Activated CD4-positive, alpha-beta T cell treated with anti-CD3 and anti-CD28 coated beads for 1 hour (primary cell): ENCODE measurements at regions not wholly inside any gene's neighbourhood (a gene's known extent, or its start where the extent isn't known, plus 50 kb on each side); places are given as distances from the start of the nearest gene placed in this dataset.
"Not testable (repeated sequence)": the region's sequence is repeated elsewhere in the genome, so short reads cannot be mapped to it uniquely, and the experiment has no call there.

Experiments
- DNase-seq: peaks from one replicate; pipeline ENCODE4 v3.0.0-alpha.2; 2020

DNA sequence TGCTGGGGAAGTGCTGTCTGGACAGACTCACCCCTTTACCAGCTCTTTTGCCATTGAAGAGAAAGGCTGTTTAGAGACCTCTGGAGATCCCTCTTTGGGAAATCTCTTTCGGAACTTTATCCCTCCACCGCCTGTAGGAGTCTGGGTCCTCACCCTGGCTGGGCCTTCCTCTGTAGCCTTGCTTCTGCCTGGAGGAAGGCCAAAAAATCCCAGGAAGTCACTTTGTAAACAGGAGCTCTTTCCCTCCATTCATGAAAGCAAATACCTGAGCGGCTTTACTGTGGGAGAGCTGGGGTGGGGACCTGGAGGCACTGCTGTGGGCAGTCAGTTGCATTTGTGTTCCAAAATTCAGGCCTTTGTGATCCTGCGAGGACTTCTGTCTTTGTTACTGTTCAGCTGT lies 126.2 kb downstream of the KLF6 start:
- DNase-seq = no peak

DNA sequence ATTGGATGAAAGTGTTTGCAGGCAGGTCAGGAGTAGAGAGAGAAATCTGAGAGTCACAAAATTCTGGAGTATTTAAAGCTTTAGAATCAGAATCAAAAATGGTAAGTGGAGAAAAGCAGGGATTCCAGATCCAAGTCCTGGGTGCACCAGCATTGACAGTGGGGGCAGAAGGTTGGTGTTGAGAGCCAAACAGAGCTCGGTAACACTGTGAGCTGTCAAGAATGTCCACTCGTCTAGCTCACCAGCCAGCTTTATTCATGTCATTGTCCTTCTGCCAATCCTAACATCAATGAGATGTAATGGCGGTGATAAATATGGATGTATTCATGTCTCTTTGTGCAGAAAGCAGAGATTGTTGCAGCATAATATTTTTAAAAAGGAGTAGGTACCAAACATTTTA lies 128.8 kb downstream of the KLF6 start:
- no peak for DNase-seq

DNA sequence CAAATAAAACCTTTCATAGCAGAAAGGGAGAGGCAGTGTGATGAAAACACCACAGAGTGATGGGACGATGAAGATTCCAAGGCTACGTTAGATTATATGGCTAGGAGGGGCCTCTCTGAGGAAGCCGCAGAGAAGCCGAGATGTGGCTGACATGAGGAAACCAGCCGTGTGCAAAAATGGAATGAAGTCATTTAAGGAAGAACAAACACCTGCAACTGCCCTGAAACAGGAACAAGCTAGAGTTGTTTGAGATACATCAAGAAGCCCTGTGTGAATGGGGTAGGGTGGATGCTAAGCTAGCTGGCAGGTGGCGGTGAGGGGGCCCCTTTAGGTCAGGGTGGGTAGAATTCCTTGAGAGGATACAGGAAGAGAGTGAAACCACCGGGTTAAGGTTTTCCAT lies 129.5 kb downstream of the KLF6 start:
- no peak for DNase-seq

DNA sequence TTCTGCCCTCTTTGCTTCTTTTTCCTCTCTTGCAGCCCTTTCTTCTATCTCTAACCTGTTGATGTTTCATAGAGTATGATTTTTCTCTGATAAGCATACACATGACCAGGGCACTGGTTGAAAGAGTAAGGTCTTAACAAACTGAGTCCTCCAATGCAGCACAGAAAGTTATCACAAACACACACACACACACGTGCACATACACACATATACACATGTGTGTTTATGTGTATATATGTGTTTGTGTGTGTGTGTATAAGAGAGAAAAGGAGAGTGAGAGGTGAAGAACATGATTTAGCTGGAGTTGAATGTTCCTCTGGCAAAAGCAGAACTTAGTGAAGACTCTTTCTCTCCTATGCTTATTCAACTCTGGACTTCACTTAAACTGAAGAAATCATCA lies 130.0 kb downstream of the KLF6 start:
- no peak for DNase-seq

DNA sequence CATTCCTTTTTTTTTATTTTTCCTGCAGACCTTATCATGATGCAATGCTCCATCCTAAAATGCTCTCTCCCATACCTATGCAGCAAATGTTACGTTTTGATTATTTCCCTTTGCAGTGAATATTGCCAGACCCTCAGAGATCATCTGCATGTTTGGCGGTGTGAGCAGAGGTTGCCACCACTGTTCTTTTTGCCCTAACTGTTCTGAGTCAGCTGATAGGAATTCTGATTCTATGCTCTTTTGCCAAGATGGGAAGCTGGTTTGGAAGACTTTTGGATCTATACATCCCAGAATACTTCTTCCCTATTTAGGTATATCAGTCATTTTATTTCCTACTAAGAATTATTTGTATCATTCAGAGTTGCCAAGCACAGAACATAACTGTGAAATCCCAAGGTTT lies 130.5 kb downstream of the KLF6 start:
- no peak for DNase-seq

DNA sequence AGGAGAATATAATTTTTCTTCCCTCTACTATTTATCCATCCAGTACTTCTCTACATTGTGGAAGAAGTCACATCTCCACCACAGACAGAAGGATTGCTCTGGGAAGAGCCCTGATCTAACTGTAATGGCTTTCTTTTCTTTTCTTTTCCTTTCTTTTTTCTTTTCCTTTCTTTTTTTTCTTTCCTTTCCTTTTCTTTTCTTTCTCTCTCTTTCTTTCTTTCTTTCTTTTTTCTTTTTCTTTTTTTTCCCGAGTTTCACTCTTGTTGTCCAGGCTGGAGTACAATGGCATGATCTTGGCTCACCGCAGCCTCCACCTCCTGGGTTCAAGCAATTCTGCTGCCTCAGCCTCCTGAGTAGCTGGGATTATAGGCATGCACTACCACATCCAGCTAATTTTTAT lies 131.7 kb downstream of the KLF6 start:
- not testable (repeated sequence) for DNase-seq

DNA sequence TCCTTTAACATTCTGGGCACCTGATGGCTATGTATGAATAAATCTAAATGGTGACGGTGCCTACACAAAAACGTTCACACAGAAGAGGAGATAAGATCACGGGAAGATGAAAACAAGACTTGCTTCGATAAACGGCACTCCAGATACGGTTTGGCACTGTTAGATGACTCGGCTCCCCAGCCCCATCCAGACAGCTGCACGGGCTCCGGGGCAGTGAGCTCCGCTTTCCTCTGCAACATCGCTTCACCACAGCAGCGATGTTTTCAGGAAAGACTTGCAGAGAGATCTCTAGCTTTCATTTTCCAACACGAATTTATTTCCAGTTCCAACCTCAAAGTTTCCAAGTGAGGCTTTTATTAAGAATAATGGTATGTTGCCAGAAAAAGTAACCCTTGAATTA lies 132.1 kb downstream of the KLF6 start:
- DNase-seq = no peak

DNA sequence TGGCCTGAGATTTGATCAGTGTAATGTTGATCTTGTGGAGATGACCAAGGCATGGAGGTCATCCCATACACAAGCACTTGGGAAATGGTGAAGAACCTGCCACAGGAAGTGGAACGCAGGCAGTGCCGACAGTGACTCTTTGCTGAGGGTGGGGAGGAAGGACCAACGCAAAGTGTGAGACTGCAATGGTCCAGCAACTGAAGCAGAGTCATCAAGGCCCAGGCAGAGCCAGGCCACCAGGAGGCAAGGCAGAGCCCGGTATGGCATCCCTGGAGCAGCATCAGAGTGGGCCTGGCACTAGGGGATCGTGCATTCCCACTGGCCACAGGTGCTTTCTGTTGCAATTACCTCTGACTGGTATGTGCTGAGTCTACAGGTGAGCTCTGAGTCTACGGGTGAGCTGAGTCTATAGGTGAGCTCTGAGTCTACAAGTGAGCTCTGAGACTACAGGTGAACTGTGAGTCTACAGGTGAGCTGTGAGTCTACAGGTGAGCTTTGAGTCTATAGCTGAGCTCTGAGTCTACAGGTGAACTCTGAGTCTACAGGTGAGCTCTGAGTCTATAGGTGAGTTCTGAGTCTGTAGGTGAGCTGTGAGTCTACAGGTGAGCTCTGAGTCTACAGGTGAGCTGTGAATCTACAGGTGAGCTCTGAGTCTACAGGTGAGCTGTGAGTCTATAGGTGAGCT lies 132.9 kb downstream of the KLF6 start:
- no peak for DNase-seq

DNA sequence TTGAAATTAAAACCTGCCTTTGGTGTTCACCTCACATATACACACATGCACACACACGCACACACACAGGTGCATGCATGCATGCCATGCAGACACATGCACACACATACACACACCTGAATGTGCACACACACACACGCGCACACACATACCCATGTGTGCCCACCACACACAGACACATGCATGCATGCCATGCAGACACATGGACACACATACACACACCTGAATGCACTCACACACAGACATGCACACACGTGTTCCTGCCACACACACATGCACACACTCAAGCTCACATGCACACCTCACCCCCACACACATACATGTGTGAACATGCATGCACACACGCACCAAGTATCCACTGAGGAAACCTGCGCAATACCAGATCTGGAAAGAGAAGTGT lies 136.4 kb downstream of the KLF6 start:
- DNase-seq = no peak

DNA sequence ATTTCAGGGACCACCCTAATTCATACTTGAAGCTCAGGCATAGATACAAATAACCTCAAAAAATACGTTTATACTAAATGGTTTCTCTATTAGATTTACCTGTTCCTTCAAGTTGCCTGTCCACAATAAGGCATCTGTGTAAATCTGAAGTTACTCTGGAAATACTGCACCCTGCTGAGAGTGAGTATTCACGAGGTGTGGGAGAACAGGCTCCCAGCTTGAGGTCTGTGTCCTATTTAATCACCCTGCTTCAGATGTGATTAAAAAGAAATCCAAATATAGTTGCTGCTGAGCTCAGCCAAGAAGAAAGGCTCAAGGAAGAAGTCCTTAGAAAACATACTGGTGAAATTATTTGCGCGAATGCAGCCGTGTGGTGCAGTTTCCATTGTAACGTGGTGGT lies 136.8 kb downstream of the KLF6 start:
- DNase-seq = no peak

DNA sequence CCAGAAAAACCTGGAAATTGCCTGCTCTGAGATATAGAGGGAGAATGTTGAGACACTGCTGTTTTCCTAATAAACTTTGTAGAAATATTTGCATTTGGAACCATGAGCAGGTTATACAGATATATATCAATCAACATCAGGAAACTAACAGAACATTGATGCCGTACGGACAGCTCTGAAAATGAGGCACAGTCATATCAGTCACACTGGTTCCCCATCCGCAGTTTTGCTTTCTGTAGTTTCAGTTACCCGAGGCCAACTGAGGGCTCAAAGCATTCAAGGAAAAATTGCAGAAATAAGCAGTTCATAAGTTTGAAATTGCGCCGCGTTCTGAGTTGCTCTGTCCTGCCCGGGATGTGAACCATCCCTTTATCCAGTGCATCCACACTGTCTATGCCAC lies 137.9 kb downstream of the KLF6 start:
- DNase-seq = no peak

DNA sequence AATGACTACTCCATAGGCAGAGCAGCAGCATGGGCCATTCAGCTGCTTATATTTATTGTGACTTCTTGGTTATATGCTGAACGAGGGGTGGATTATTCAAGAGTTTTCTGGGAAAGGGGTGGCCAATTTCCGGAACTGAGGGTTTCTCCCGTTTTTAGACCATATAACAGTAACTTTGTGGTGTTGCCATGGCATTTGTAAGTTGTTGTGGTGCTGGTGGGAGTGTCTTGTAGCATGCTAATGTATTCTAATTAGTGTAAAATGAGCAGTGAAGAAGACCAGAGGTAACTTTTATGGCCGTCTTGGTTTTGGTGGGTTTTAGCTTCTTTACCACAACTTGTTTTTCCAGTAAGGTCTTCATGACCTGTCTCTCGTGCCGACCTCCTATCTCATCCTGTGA lies 139.6 kb downstream of the KLF6 start:
- DNase-seq = no peak

DNA sequence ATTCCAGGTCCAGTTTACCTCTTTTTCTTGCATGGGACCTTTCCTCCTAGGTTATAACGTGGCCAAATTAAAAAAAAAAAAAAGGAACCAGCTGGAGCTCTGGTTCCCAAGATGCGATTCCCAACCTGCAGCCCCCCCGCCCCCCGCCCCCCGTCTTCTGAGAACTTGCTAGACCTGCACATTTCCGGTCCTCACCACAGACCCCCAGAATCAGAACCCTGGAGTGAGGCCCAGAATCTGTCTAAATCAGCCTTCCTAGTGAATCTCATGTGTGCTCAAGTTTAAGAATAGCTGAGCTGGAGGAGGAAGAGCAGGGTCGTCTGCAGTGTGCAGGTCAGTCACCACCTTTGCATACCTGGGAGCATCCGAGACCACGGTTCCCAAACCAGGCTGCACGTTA lies 144.2 kb downstream of the KLF6 start:
- no peak for DNase-seq

DNA sequence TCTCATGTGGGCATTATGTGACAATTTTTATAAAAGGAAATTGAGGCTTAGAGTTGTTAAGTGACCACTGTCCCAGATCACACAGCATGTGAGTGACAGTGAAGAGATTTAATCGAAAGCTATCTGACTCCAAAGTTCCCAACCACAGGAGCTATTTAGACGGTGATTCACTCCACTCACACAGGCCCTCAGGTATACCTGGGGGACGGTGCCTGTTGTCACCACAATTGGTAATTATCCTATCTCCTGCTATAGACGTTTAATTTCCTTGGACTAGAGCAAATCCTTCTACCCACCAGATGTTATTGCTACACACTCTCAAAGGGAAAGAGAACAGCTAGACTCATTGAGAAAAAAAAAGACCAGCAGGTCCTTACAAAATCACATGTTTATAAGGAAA lies 145.5 kb downstream of the KLF6 start:
- no peak for DNase-seq

DNA sequence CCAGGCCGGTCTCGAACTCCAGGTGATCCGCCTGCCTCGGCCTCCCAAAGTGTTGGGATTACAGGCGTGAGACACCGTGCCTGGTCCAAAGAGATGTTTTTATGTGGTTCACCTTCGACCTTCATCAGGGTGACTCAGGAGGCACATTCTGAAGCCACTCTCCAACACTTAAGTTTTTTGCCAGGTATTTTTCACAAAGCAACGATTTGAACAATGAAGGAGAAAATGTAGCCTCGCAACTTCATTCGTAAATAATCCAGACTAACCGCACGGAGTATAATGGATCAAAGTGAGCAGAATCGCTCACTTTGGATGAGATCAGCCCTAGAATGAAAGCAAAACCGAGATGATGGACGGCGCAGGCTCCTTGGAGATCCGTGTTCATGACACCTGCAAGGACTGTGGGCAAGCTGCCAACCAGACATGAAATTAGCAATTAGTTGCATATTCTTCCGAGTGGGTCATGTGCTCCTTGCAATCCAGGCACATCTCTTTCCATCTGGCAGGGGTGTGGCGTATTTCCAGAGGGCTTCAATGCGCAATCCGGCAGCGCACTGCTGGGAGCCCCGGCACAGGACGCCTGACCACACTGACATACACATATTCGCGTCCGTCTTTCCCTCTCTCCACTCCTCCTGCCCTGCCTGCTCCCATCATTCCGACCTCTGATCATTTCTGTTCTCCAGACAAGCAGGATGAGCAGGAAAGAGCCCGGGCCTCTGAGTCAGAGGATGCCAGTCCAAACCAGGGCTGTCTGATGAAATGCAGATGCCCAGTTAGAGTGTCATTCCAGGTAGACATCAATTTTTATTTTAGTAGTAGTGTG lies 148.4 kb downstream of the KLF6 start:
- DNase-seq = no peak

DNA sequence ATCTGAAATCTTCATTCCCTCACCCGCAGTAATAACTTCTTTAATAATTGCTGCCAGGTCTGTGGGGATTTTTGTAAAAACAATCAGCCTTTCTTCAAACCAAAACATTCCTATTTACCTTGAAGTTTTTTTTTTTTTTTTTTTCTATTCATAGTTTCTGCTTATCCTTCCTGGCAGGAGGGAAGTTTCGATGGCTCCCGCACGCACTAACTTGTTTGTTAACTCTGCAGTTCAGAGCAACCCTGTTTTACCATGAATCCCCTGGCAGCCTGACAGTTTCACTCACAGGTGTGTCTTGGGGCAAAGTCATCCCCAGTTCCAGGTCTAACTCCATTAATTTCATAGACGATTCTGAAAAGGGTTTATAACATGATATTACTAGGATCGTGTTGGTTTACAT lies 149.3 kb downstream of the KLF6 start:
- no peak for DNase-seq

DNA sequence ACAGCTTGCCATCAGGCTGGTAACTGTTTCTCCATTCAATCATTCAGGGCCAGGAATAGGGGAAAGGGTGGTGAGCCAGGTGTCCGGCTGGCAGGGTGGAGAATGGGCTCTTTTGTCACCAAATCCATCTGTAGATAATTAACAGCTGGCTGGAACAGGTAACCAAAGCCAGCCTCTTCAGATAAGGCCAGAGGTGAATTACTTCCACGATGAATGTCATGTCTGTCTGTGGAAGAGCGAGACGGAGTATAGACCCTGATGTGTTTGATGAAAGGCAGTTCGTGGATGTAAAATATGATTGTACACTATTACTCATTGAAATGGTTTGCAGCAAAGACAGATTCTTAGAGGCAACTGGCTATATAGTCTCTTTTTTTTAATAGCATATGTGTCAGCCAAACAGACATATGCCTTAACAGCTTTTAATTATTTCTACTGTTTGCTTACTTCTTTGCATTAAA lies 149.8 kb downstream of the KLF6 start:
- no peak for DNase-seq

DNA sequence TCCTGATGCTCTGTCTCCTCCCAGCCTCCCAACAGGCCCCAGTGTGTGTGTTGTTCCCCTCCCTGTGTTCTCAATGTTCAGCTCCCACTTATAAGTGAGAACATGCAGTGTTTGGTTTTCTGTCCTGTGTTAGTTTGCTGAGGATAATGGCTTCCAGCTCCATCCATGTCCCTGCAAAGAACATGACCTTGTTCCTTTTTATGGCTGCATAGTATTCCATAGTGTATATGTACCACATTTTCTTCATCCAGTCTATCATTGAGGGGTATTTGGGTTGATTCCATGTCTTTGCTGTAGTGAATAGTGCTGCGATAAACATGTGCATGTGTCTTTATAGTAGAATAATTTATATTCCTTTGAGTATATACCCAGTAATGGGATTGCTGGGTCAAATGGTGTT lies 150.4 kb downstream of the KLF6 start:
- not testable (repeated sequence) for DNase-seq

DNA sequence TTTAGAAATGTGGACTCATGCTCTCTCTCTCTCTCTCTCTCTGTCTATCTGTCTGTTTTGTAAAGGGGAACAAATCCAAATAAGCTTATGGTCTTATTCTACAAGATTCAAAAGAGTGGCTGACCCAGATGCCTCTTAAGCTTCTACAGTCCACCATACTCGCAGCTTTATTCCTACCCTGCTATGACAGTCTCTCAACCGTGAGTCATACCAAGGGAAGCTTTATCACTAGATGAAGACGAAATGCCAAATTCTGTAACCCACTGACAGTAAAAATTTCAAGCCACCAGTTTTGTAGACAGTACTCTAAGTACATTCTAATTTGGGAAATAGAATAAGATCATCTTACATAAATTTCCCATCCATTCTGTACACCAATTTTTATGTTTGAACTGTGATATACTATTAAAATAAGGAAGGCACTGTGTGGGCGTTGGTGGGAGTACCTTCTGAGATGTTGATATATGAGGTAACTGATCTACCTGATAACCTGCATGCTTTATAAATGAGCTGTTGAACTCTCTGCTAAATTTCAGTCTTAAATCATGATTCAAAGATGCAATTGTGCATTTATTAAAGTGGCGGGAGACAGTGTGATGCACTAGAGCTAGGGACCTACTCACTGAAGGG lies 153.2 kb downstream of the KLF6 start:
- no peak for DNase-seq

DNA sequence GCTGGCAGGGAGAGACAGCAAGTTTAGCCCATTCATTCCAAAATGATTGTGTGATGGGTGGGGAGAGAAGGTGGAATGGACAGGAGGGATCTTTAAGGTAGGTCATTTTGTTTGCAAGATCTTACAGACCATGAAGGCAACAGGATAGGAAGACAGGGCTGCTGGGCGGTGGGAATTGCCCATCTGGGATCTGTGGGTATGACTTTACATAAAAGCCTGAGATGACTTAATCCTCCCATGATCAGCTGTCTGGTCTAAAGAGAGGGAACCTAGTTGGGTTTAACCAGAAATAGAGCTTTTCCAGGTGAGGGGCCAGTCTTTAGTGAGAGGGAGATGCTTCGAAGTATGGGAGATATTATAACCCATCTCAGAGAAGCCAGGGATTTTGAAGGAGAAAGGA lies 153.7 kb downstream of the KLF6 start:
- no peak for DNase-seq

DNA sequence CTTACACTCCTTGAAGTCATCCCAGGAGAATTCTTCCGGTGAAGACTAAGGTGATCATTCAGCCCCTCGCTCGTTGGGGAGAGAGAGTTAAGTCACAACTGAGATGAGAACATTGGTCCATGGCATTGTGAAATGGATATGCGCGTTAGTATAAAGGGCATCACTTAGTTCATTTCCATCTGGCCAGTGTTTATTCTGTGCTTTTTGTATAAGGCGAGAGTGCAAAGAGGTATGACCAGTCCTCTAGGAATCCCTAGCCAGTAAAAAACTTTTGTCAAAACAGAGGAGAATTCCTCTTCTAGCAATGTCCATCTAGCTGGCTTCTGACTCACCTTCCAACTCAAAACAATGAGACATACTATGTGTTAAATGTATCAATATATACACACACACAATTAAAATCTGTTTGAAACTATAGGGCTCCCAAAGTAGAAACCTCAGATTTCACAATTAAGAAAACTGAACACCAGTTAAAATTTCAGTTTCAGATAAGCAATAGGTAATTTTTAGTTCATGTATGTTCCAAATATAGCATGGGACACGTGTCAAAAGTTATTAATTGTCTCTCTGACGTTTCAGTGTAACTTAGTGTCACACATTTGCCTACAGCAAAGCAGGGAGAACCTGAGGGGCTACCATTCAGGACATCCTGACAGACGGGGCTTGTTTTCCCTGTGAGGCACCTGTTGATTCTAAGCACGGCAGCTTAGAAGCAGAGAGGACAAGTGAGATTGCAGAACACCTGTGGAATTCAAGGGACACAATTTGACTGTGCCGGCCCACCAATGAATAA lies 158.9 kb downstream of the KLF6 start:
- no peak for DNase-seq

DNA sequence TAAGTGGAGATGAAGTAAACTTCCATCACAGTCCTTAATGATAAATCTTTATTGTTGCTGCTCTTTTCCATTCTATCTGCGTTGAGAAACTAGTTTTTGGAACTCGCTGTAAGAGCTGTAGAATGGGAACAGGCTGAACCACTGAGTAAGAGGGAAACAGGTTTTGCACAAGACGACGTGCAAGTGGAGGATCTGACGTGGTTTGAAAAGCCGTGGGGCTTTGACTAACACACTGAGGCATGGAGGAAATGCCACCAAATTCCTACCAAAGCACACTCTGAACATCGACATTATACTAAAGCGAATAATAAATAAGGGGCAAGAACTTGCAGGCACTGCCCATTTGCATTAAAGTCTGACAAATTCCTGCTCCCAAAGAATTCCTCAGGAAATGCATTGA lies 160.6 kb downstream of the KLF6 start:
- no peak for DNase-seq

DNA sequence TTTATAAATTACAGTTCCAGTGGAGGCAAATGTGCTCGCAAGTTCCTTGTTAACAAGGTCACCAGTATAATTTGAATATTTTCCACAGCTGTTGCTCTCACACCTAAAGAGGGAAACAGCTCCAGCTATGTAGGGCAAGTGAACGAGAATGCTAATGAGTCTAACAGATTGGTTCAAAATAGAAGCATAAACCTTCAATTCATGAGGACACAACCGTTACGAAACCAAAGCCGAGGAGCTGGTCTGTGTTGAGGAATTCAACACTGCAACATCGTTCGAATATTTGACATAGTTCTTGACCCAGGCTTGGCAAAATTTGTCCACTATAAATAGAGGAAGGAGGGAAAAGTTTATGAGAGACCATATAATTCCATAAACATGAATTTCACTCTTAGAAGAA lies 161.3 kb downstream of the KLF6 start:
- DNase-seq = no peak
